ENCODE measurements at regions not wholly inside any gene's neighbourhood (a gene's known extent, or its start where the extent isn't known, plus 50 kb on each side); places are given as distances from the start of the nearest gene placed in this dataset.
"Not testable (repeated sequence)": the region's sequence is repeated elsewhere in the genome, so short reads cannot be mapped to it uniquely, and the experiment has no call there.

- no peak for DNase-seq
Measured at GRCh38 chr6:978937-979685, 286.2 kb upstream of the EXOC2 start.

- DNase-seq = not testable (repeated sequence)
Measured at GRCh38 chr6:977226-977625, 284.3 kb upstream of the EXOC2 start.

- DNase-seq = no peak
Measured at GRCh38 chr6:971981-972640, 279.2 kb upstream of the EXOC2 start.

GRCh38 chr6:968791-969190 lies 275.9 kb upstream of the EXOC2 start:
- DNase-seq = no peak

GRCh38 chr6:967701-968100 lies 274.8 kb upstream of the EXOC2 start:
- DNase-seq = no peak

GRCh38 chr6:965343-965742 lies 272.4 kb upstream of the EXOC2 start:
- DNase-seq = no peak

GRCh38 chr6:963456-963855 lies 270.5 kb upstream of the EXOC2 start:
- DNase-seq = no peak

- DNase-seq = no peak
Measured at GRCh38 chr6:961407-961960, 268.5 kb upstream of the EXOC2 start.

- DNase-seq = no peak
Measured at GRCh38 chr6:960356-960755, 267.4 kb upstream of the EXOC2 start.

GRCh38 chr6:958488-958887 lies 265.5 kb upstream of the EXOC2 start:
- DNase-seq = no peak

- no peak for DNase-seq
Measured at GRCh38 chr6:951399-952181, 258.7 kb upstream of the EXOC2 start.

GRCh38 chr6:947235-947934 lies 254.4 kb upstream of the EXOC2 start:
- DNase-seq = no peak

- no peak for DNase-seq
Measured at GRCh38 chr6:946546-946945, 253.6 kb upstream of the EXOC2 start.

- DNase-seq = no peak
Measured at GRCh38 chr6:939526-940252, 246.8 kb upstream of the EXOC2 start.

GRCh38 chr6:938916-939315 lies 246.0 kb upstream of the EXOC2 start:
- DNase-seq = no peak

GRCh38 chr6:938271-938905 lies 245.4 kb upstream of the EXOC2 start:
- DNase-seq = no peak

- DNase-seq = no peak
Measured at GRCh38 chr6:935582-935981, 242.6 kb upstream of the EXOC2 start.

- no peak for DNase-seq
Measured at GRCh38 chr6:934686-935085, 241.7 kb upstream of the EXOC2 start.

GRCh38 chr6:931919-932318 lies 239.0 kb upstream of the EXOC2 start:
- not testable (repeated sequence) for DNase-seq

- no peak for DNase-seq
Measured at GRCh38 chr6:927157-927556, 234.2 kb upstream of the EXOC2 start.

GRCh38 chr6:925656-926213 lies 232.8 kb upstream of the EXOC2 start:
- no peak for DNase-seq

Measured in NCI-H774 (cell line).